HG02763 (cell line): ENCODE measurements at regions not wholly inside any gene's neighbourhood (a gene's known extent, or its start where the extent isn't known, plus 50 kb on each side); places are given as distances from the start of the nearest gene placed in this dataset.
"Not testable (repeated sequence)": the region's sequence is repeated elsewhere in the genome, so short reads cannot be mapped to it uniquely, and the experiment has no call there.

Experiments used
- ATAC-seq: cut with Tn5 transposase; IDR thresholded peaks from one replicate; pipeline ENCODE4 v1.9.1; 2021; ENCODE audit warnings: mild to moderate bottlenecking, moderate library complexity; ENCODE audit not compliant: unreplicated experiment

GRCh38 chr7:138359870-138360559 is 100.0 kb upstream of the TRIM24 start:
- ATAC-seq: no peak

GRCh38 chr7:138363721-138364120 is 96.3 kb upstream of the TRIM24 start:
- no peak for ATAC-seq

- ATAC-seq: not testable (repeated sequence)
These were observed 93.9 kb upstream of the TRIM24 start for GRCh38 chr7:138366137-138366536.

GRCh38 chr7:138366676-138367075 is 93.4 kb upstream of the TRIM24 start:
- not testable (repeated sequence) for ATAC-seq

- ATAC-seq: no peak
These were observed 90.3 kb upstream of the TRIM24 start for GRCh38 chr7:138369797-138370196.

- no peak for ATAC-seq
These were observed 89.1 kb upstream of the TRIM24 start for GRCh38 chr7:138370956-138371355.

GRCh38 chr7:138374119-138374693 is 85.9 kb upstream of the TRIM24 start:
- ATAC-seq: no peak

GRCh38 chr7:138377306-138377705 is 82.8 kb upstream of the TRIM24 start:
- ATAC-seq: no peak

- no peak for ATAC-seq
These were observed 81.1 kb upstream of the TRIM24 start for GRCh38 chr7:138378741-138379559.

- ATAC-seq: no peak
These were observed 77.0 kb upstream of the TRIM24 start for GRCh38 chr7:138382862-138383565.

GRCh38 chr7:138386821-138387220 is 73.2 kb upstream of the TRIM24 start:
- ATAC-seq: no peak

GRCh38 chr7:138387755-138388475 is 72.1 kb upstream of the TRIM24 start:
- no peak for ATAC-seq

GRCh38 chr7:138388673-138389491 is 71.2 kb upstream of the TRIM24 start:
- no peak for ATAC-seq

- ATAC-seq: no peak
These were observed 64.3 kb upstream of the TRIM24 start for GRCh38 chr7:138395763-138396162.

- peak; percentile 95 for ATAC-seq
These were observed 63.6 kb upstream of the TRIM24 start for GRCh38 chr7:138396251-138397070.

- ATAC-seq: not testable (repeated sequence)
These were observed 63.0 kb upstream of the TRIM24 start for GRCh38 chr7:138397071-138397433.

- ATAC-seq: no peak
These were observed 61.2 kb upstream of the TRIM24 start for GRCh38 chr7:138398857-138399256.

GRCh38 chr7:138400400-138400886 is 59.6 kb upstream of the TRIM24 start:
- ATAC-seq: no peak

- no peak for ATAC-seq
These were observed 57.3 kb upstream of the TRIM24 start for GRCh38 chr7:138402749-138403148.
